COLO829 (cell line): ENCODE measurements at regions not wholly inside any gene's neighbourhood (a gene's known extent, or its start where the extent isn't known, plus 50 kb on each side); places are given as distances from the start of the nearest gene placed in this dataset.
A peak's percentile ranks its signal among the peaks of the same experiment; 100 is the strongest.
"Not testable (repeated sequence)": the region's sequence is repeated elsewhere in the genome, so short reads cannot be mapped to it uniquely, and the experiment has no call there.

Source experiments
- DNase-seq: peaks from one replicate; pipeline ENCODE4 v3.0.0; 2012; ENCODE audit warnings: low spot score

DNA sequence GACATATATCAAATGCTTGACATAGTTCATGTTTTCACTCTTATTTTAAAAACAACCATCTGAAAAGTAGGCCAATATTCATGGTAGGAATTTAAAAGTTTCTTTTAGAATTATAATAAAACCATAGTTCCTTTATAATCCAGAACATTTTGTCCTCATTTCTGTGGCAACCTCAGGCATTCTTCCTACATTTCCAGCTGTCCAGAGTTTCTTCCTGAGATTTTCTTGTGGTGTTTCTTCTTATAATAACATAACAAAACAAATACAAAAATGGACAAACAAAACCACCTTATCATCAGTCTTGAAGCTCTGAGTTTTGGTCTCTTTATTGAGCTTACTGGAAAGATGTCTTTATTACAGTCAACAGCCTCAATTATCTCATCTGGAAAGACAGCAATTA, 2028.6 kb upstream of the CELF4 start:
- no peak for DNase-seq

DNA sequence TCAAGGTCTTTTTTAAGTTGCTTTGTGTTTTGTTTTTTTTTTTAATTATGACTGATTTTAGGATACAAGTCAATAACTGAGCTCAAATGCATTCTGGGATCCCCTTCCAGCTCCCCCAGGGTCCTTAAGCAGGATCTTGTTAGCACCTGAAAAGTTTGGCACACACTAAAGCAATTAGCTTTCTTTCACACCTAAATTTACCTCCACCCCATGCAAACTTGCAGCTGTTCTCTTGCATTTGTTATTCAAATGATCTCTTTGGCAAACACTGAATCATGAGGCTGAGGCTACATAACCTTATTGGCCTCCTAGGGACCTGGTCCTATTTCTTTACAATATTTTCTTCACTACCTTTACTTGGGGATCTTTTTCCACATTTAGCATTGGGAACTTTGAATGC, 2026.1 kb upstream of the CELF4 start:
- no peak for DNase-seq

DNA sequence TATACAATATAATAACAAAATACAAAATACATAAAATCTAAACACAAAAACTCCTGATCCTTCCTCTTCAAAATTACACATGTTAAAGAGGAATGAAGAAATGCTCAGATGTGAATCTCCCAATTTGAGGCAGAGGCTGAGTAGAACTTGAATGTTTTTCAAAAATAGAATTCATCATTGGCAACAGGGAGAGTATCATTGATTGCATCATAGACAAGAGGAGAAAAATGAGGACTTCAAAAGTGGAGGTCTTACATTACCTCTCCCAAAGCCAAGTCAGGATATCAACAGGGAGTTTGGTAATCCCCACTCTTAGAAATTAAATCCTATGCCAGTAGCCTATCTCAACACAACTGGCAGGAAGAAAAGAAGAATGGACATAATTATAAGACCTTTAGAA, 2023.9 kb upstream of the CELF4 start:
- DNase-seq, result no peak

DNA sequence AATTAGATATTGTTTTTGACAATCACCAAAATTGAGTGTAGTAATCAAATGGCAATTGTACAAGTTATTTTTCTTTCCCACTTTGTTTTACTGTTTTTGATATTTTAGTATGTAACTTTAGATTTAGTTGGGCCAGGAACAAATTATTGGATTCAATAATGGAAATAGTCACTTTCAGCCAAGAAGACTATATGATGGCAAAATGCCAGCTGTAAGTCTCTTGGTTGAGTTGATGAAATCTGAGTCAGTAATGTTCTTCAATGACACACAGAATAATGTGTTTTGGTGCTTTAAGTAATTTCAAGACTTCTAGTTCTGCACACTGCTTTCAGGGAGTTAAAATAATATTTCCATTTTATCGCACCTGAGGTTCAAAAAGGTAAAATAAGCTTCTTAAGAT, 2022.0 kb upstream of the CELF4 start:
- no peak for DNase-seq

DNA sequence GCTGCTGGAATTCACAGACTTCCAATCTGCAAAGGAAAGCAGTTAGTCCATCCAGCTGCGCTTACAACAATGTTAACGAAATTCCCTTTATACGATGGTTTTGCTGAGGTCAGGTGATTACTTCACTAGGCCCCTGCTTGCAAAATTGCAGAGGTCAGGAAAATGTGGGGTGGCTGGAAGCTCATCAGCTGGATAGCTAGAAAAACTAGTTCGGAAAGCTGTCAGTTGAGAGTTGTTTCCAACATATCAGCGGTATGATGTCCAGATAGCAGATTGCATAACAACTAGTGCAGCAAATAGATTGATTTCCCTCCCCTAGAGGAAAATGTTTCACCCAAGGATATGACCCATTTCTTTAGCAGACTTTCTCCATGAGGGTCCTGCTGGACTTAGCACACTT, 2021.1 kb upstream of the CELF4 start:
- no peak for DNase-seq

DNA sequence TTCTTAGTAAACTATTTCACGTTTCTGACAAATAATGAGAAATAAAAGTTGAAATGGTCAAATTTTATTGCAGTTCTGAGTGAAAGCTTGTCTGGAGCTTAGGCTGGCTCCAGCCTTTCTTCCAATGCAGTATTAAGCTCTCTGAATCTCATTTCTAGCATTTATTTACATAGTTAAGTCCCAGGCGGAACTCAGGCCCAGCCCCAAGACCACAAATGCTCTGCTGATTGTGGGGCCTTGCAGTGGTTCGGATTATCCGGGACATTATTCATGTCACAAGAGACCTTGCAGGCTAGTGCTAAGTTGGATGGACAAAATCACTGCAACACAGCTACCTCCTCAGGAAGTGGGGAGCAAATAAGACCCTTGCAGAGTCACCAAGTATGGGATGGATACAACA, 2009.3 kb upstream of the CELF4 start:
- DNase-seq, result no peak

DNA sequence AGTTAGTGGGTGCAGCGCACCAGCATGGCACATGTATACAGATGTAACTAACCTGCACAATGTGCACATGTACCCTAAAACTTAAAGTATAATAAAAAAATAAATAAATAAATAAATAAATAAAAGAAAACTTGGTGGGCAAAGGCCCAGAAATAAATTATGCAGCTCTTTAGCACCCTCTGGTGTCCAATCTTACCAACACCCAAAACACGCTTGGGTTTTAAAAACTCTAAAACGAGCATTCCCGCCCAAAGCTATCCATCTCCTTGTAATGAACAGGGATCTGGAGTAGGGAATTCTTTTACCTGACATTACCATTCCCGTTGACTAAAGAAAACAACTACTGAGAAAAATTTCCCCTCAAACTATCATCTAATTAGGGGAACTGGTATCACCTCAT, 2005.9 kb upstream of the CELF4 start:
- DNase-seq, result peak; percentile 50

DNA sequence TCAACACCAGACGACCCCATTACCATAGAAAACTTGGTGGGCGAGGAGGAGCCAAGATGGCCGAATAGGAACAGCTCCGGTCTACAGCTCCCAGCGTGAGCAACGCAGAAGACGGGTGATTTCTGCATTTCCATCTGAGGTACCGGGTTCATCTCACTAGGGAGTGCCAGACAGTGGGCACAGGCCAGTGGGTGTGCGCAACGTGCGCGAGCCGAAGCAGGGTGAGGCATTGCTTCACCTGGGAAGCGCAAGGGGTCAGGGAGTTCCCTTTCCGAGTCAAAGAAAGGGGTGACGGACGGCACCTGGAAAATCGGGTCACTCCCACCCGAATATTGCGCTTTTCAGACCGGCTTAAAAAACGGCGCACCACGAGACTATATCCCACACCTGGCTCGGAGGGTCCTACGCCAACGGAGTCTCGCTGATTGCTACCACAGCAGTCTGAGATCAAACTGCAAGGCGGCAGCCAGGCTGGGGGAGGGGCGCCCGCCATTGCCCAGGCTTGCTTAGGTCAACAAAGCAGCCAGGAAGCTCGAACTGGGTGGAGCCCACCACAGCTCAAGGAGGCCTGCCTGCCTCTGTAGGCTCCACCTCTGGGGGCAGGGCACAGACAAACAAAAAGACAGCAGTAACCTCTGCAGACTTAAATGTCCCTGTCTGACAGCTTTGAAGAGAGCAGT, 2000.1 kb upstream of the CELF4 start:
- not testable (repeated sequence) for DNase-seq

DNA sequence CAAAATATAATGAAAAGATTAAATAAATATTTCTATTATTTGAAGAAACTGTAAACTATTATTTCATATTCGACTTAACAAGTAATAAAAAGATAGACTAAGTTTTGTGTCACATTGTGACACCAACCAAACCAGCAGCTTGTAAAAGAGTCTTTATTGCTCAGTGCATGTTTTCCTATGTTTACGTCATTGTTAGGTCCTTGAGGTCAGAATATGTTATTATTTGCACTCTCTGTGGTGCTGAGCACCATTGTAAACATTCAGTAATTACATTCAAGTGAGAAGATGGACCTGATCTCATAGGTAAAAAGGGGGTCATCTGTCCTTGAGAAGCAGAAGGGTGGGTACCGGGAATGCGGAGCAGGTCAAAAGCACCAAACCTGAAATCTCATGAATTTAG, 1999.1 kb upstream of the CELF4 start:
- no peak for DNase-seq

DNA sequence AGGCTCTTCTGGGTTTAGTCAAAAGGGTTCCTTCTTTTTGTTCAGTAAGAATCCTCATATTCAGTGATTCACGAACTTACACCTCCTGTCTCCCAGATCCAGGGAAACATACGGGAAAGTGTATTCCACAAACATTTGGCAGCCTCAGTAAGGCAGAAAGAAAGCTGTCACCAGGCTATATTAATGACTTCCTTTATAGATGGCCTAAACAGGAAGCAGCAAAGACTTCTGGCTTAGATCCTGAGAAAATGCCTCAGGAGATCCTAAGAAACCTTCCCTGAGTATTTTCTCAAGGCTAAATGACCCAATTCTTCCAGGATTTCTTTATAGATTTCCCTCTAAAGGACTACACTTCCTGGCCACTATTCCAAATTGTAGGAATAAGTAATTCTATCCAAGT, 1995.5 kb upstream of the CELF4 start:
- peak; percentile 38 for DNase-seq

DNA sequence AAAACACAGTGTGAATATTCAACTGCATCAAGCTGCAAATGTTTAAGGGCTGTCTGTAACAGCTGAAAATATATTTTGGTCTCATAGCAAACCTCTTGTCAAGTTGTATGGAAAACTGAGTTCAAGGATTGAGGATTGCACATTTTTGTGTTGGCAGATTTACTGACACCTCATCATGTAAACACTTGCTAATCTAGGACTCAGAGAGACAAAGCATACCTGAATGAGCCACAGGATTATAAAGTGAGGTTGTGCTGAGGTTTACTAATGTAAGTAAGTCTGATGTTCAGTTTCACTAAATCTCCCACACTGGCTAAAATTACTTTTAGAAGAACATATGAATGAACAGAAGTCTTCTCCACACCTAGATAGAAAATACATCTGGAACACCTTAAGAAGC, 1993.1 kb upstream of the CELF4 start:
- DNase-seq, result no peak

DNA sequence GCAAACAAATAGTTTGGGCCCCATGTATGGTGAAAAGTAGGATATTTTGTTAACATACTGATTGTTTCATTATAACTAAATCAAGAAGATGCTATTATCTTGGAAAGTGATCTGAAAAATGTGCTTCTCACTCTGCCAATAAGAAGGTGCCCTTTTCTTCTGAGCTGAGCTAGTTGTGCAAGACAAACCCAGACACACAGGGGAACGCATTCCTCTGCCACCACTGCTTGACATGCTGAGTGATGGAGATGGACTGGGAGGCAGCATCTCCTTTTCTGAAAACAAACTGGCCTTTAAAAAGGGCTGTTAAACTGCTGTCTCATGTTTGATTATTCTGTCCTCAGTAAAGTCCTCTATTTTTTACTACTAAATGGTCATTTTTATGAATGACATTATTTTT, 1989.9 kb upstream of the CELF4 start:
- DNase-seq, result no peak

DNA sequence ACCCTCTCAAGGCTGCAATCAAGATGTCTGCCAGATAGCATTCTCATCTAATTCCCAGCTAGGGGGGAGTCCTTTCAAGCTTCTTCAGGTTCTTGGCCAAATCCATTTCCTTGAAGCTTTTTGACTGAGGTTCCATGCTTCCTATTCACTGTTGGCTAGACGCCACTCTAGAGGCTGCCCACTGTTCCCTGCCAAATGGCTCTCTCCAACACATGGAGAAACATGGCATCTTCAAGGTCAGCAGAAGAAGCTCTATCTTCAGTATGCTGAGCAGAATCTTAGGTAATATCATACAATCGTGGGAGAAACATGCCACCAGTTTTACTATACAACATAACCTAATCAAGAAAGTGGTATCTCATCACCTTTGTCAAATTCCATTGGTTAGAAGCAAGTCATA, 1985.1 kb upstream of the CELF4 start:
- DNase-seq, result no peak

DNA sequence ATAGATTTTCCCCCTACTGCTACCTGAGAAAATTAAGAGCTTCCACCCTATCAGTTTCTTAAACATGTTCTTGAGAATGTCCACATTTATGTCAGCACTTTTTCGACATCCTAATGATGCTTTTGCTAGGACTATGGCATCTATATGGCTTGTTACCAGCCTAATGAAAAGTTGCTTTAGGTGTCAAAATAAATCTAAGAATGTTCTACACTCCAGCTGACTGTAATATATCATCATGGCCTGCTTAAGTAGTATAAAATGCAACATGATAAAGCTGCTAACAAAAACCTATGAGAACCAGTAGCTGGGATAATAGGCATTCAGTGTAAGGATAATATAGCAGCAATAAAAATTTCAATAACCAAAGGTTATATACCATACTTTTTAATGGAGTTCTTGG, 1983.5 kb upstream of the CELF4 start:
- DNase-seq, result no peak

DNA sequence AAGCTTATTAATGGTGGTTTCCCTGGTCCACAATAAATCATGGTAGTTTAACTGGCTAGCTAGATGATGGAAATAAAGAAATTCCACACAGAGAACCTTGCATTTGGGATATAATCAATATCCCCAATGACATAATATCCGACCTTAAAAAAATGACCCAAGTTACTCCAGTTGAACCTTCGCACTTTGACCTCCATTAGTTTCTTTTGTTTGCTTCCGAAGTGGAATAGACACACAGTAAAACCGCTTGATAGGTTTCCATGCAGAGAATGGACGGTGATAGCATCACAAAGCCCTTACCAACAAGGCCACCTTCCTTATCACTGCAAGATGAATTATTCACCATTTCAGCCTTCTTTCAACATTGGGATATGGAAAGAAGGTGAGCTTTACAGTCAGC, 1966.1 kb upstream of the CELF4 start:
- DNase-seq, result no peak

DNA sequence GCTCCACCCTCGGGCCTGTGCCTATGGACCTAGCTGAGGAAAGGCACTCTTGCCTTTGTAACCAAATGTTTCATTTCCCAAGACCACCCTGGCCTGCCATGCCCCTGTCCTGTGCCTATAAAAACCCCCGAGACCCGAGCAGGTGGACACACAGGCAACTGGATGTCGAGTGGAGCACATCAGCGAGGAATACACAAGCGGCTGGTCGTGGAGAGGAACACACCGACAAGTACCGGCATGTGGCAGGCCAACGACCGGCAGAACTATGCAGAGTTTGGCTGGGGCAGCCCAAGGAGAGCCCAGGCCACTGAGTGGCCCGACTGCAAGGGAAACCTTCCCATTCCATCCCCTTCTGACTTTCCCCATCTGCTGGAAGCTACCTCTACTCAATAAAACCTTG, 1963.8 kb upstream of the CELF4 start:
- no peak for DNase-seq

DNA sequence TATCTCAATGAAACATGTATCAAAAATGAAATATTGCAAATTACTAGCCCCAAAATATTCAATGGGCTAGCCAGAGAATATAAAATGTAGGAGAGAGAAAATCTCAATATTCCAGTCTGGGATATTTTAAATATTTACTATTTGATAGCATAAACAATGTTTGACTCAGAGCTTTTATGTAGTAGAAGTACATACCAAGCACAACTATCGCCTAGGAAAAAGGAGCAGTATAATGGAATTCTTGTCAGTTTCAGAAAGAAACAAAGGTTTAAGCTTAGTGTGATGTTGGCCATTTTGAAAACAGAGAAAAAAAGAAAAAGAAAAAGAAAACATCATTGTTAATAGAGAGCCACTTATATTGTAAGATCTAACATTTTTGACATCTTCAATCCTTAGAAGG, 1961.9 kb upstream of the CELF4 start:
- no peak for DNase-seq

DNA sequence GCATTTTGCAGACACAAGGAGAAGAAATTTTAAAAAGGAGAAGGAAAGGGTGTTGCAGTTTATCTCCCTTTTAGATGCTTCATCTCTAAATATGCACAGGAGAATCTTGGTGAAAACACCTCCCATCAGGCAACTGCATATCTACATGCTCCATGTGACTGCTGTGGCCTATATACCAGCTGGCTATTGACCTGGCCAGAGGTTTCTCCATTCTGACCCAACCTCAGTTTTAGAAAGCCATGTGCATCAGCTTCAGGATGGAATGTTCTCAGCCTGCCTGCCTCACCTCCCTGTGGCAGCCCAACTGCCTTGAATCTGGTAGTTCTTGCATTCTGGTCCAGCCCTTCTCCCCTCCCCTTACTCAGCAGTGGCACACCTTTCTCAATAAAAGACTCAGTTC, 1958.8 kb upstream of the CELF4 start:
- DNase-seq, result no peak

DNA sequence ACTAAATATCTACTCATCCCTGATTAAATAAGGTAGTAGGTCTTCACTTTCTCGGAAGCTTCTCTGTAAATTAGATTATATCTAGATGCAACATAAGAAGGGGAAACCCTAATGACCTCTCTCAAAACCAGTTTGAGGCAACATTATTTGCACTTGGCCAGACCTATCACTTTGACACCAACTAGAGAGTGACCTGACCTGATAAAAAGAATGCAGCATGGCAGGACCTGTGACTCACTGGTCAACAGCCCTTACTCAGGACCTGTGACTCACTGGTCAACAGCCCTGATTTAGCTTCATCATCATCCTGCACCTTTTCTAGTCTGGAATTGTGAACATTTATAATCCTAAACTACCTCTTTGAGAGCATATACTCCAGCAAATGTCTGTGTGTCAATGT, 1957.7 kb upstream of the CELF4 start:
- DNase-seq, result no peak

DNA sequence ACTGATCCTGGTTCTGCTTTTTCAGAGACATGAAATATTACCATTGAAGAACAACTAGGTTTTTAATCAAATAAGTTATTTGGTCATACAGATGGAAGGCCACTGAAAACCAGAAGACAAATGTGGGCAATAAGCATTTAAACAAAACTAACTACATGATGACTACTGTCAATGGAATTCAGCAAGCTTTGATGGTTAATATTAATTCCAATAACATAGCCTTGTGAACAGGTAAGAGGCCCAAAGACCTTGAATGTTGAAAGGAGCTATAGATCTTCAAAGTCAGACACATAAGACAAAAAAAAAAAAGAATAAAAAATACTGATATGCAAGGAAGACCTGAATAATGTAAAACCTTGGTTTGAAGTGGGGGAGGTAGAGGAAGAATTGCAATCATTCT, 1955.6 kb upstream of the CELF4 start:
- DNase-seq, result no peak

DNA sequence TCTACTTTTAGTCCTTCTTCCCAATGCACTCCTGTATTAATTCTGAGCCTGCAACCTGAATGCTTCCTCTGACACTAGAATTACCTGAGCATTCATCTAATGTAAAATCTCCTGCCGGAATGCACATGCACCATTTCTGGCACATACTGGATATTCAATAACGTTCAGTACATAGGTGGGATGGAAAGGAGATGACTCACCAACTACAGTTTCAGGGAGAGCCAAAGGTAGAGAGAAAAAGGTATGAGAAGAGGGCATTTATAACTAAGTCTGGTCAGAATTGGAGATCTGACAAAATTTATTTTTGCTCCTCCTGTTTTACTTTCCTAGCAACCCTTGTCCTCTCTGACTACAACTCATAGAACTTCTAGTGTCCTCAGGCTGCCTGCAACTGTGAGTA, 1954.1 kb upstream of the CELF4 start:
- DNase-seq, result no peak

DNA sequence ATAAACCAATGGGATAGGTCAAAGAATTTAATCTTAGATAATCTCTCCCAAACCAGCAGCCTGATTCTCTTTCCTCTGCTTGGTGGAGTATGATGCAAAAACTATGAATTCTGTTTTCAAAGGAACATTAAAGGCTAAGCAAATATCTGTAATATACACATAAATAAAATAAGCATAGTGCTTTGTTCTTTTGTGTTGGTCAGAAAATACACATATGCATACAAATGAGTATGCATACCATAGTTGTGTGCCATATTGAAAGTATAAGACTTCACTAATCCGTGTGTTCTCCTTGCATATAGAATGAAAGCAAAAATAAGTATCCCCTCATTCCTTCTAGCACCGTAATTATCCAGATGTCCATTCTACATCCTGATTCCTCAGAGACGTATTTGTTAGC, 1949.7 kb upstream of the CELF4 start:
- no peak for DNase-seq

DNA sequence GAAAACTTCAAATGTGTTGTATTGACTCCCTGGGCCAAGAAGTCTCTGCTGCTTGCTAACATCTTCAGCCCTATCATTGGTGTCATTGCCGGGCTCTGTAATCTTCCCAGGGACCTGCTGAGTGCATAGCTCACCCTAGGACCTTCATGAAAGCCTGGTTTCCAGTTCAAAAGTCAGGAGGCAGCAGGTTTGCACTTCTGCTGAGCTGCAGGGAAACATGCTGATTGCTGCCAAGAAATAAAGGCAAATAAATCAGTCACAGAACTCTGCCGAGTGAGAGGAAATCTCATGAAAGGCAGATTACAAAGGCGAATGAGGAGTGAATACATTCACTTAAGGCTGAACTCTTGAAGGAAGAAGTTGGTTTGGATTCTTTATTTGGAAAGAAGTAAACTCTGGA, 1947.6 kb upstream of the CELF4 start:
- DNase-seq, result no peak

DNA sequence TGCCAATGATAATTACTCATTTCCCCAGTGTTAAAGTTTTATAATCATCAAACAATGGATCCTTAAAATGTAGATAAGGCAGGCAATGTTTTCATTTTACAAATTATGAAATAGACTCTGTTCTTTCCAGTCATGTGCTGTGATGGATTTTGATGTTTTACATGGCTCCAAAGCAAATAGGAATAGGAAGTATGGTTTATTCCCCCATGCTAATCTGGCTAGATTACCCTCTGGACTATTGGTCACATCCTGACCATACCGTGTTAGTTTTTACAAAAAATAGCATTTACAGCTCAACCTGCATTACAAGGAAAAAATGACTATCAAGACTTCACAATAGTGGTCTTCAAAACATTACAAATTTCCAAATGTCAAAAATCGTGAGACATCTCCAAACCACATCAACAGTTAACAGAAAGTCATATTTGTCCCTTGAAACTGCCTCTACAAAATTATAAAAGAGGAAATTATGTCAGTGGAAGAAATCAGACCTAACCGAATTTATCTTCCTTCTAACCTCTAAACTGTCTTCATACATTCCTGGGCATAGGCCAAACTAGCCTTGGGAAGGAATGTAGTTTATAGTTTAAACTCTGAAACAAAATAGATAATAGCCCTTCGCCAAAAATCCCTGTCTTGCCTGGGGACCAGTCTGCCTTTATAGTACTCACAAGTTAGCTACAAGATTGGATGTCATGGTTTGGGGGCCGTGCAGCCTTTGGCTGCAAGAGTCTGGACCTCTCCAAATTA, 1941.2 kb upstream of the CELF4 start:
- DNase-seq, result no peak
